VCaP (cell line): ENCODE measurements at regions not wholly inside any gene's neighbourhood (a gene's known extent, or its start where the extent isn't known, plus 50 kb on each side); places are given as distances from the start of the nearest gene placed in this dataset.

Experiments
- H3K27ac ChIP-seq: fragments of 450-650 bp; 2 replicates; pipeline ENCODE4 v1.5.1; 2017
- TF ChIP-seq, protein P1 (sequence below): fragments of 450-650 bp; conservative IDR thresholded peaks from 2 replicates; pipeline ENCODE4 v1.5.1; 2017; ENCODE audit warnings: mild to moderate bottlenecking, moderate library complexity

GRCh38 chr5:40306869-40307487 is 372.7 kb upstream of the PTGER4 start:
- TF ChIP-seq, protein P1, sequence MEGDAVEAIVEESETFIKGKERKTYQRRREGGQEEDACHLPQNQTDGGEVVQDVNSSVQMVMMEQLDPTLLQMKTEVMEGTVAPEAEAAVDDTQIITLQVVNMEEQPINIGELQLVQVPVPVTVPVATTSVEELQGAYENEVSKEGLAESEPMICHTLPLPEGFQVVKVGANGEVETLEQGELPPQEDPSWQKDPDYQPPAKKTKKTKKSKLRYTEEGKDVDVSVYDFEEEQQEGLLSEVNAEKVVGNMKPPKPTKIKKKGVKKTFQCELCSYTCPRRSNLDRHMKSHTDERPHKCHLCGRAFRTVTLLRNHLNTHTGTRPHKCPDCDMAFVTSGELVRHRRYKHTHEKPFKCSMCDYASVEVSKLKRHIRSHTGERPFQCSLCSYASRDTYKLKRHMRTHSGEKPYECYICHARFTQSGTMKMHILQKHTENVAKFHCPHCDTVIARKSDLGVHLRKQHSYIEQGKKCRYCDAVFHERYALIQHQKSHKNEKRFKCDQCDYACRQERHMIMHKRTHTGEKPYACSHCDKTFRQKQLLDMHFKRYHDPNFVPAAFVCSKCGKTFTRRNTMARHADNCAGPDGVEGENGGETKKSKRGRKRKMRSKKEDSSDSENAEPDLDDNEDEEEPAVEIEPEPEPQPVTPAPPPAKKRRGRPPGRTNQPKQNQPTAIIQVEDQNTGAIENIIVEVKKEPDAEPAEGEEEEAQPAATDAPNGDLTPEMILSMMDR = no peak
- peak overlapping the region; percentile 90 for H3K27ac ChIP-seq

DNA sequence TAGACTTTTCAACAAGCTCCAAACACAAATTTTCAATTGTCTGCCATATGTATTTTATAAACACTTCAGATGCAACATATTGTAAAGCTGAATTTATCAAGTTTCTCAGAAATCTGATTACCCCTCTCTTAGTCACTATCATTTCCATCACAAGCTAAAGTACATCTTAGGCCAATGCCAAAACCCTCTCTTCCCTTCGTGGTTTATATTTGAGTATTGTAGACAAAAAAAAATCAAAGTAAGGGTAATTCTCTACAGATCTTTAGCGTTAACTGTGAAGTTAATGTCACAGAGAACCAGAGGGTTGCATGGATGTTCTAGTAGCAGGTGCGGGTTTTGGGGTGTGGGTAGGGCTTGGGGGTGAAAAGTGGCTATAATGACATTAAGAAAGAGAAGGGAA is 387.7 kb upstream of the PTGER4 start:
- no peak overlapping the region for H3K27ac ChIP-seq
- TF ChIP-seq, protein P1 = no peak

- TF ChIP-seq, protein P1 = no peak
Measured at GRCh38 chr5:40291338-40291737, 388.4 kb upstream of the PTGER4 start.

DNA sequence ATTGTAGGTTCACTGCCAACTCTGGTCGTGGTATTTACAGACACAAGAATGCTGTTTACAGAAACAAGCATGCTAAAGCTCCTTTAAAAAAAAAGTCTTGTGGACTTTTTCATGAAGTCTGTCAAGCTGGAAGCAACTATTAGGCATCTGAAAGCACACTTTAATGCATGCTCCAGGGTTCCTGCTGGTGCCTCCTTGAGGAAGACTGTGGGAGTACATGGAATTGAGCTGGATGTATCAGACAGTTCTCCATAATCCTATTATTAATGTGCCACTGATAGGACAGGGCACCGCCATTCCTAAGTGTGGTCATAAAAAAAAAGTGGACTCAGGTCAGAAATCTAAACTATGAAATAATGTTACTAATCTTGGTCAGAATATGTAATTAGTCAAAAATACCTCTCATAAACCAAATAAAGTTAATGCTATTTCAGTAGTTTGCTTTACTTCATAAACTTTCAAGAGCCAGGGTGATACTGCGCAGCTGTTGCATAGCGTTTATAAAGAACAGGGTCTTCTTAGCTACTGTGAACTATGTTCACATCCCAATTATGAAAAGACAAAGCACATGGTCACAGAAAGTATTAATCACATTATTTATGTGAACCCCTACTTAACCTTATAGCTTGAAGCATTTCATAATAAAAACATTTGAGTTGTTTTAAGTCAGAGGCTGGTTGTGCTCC is 390.8 kb upstream of the PTGER4 start:
- TF ChIP-seq, protein P1 = no peak
- H3K27ac ChIP-seq = no peak overlapping the region

More at GRCh38 chr5:40291338-40291737, 388.4 kb upstream of the PTGER4 start:
- no peak overlapping the region for H3K27ac ChIP-seq

GRCh38 chr5:40284863-40285262 is 394.9 kb upstream of the PTGER4 start:
- no peak overlapping the region for H3K27ac ChIP-seq
- TF ChIP-seq, protein P1 = no peak

- H3K27ac ChIP-seq = no peak overlapping the region
- TF ChIP-seq, protein P1 = no peak
Measured at GRCh38 chr5:40278881-40279280, 400.8 kb upstream of the PTGER4 start.

GRCh38 chr5:40277161-40277906 is 402.4 kb upstream of the PTGER4 start:
- TF ChIP-seq, protein P1 = no peak
- H3K27ac ChIP-seq = no peak overlapping the region
